ENCODE measurements at regions not wholly inside any gene's neighbourhood (a gene's known extent, or its start where the extent isn't known, plus 50 kb on each side); places are given as distances from the start of the nearest gene placed in this dataset.

- TF ChIP-seq CTCF (IDR thresholded peaks at IDR 0.05), result no peak
- TF ChIP-seq POLR2A (IDR thresholded peaks at IDR 0.05), result no peak
Measured at GRCh38 chr14:65976761-65977404, 509.3 kb upstream of the CCDC196 start.

Measured in uterus (tissue), 2 donors.